ENCODE measurements at regions not wholly inside any gene's neighbourhood (a gene's known extent, or its start where the extent isn't known, plus 50 kb on each side); places are given as distances from the start of the nearest gene placed in this dataset.

DNA sequence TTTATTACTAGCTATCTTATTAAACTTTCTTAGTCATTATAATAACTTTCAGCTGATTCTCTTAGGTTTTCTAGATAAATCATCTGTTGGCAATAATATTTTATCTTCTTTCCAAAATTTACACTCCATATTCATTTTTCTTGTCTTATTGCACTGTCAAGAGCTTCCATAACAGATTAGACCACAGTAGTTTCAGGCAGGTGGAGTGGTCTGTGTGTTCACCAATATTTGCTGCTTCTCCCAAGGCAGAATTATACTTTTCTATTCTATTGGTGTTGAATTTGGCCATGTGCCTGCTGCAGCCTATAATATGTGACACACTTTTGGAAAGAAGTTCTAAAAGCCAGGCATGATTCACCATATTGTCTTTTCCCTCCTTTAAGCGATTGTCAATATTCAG is 422.8 kb downstream of the GATA3 start:
- no peak for TF ChIP-seq POLR2A (IDR thresholded peaks at IDR 0.05; ENCODE audit: low read depth, low read length)
- no peak for TF ChIP-seq POLR2AphosphoS5 (IDR thresholded peaks at IDR 0.05; ENCODE audit: insufficient read depth, low read depth, low read length)
- no peak for TF ChIP-seq MYC (IDR thresholded peaks at IDR 0.05; ENCODE audit: low read depth, low read length)

Data from endothelial cell of umbilical vein (primary cell).